ENCODE measurements at regions not wholly inside any gene's neighbourhood (a gene's known extent, or its start where the extent isn't known, plus 50 kb on each side); places are given as distances from the start of the nearest gene placed in this dataset.

- TF ChIP-seq POLR2A (IDR thresholded peaks at IDR 0.05) (no peak), CTCF (IDR thresholded peaks at IDR 0.05) (no peak)
Measured at GRCh38 chr1:82491301-82492048, 690.7 kb downstream of the ADGRL2 start.

Measured in uterus (tissue), 2 donors.